ENCODE measurements at regions not wholly inside any gene's neighbourhood (a gene's known extent, or its start where the extent isn't known, plus 50 kb on each side); places are given as distances from the start of the nearest gene placed in this dataset.

DNA sequence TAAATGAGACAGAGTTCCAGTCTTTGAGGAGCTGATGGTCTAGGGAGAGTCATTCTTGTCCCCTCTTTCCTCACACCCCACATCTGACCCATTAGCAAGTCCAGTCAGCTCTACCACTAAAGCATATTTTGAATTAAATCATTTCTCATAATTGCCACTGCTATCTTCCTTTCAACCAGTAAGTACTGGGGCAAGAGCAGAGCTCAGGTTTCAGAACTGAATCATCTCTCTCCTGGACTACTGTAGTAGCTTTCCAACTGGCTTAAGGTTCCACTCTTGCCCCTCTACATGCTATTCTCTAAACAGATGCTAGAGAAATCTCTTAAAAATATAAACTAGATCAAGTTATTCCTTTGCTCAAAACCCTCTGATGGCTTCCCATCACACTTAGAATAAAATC is 218.3 kb downstream of the TTC6 start:
- TF ChIP-seq, protein P1, sequence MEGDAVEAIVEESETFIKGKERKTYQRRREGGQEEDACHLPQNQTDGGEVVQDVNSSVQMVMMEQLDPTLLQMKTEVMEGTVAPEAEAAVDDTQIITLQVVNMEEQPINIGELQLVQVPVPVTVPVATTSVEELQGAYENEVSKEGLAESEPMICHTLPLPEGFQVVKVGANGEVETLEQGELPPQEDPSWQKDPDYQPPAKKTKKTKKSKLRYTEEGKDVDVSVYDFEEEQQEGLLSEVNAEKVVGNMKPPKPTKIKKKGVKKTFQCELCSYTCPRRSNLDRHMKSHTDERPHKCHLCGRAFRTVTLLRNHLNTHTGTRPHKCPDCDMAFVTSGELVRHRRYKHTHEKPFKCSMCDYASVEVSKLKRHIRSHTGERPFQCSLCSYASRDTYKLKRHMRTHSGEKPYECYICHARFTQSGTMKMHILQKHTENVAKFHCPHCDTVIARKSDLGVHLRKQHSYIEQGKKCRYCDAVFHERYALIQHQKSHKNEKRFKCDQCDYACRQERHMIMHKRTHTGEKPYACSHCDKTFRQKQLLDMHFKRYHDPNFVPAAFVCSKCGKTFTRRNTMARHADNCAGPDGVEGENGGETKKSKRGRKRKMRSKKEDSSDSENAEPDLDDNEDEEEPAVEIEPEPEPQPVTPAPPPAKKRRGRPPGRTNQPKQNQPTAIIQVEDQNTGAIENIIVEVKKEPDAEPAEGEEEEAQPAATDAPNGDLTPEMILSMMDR (IDR thresholded peaks at IDR 0.05): no peak
- no peak for TF ChIP-seq EP300 (IDR thresholded peaks at IDR 0.05)
